ENCODE measurements at regions not wholly inside any gene's neighbourhood (a gene's known extent, or its start where the extent isn't known, plus 50 kb on each side); places are given as distances from the start of the nearest gene placed in this dataset.
"Not testable (repeated sequence)": the region's sequence is repeated elsewhere in the genome, so short reads cannot be mapped to it uniquely, and the experiment has no call there.

- DNase-seq: no peak
Observed at GRCh38 chr5:32534041-32534440, 51.3 kb upstream of the SUB1 start.

GRCh38 chr5:32531885-32532520, 53.4 kb upstream of the SUB1 start:
- no peak for DNase-seq

GRCh38 chr5:32527321-32527720, 58.0 kb upstream of the SUB1 start:
- DNase-seq: not testable (repeated sequence)

DNA sequence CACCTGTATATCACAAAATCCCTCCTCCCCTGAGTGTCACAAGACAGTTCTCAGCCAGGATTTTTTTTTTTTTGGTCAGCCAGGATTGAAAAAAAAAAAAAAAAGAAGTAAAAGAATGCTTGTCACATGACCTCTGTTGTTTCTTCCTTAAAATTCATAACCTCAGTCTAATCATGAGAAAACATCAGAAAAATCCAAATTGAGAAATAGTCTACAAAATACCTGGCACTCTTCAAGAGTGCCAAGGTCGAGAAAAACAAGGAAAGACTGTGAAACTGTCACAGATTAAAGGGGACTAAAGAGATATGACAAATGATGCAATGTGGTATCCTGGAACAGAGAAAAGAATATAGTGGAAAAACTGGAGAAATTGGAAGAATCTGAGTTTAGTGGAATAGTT, 58.5 kb upstream of the SUB1 start:
- no peak for DNase-seq

GRCh38 chr5:32523625-32524024, 61.7 kb upstream of the SUB1 start:
- no peak for DNase-seq

DNA sequence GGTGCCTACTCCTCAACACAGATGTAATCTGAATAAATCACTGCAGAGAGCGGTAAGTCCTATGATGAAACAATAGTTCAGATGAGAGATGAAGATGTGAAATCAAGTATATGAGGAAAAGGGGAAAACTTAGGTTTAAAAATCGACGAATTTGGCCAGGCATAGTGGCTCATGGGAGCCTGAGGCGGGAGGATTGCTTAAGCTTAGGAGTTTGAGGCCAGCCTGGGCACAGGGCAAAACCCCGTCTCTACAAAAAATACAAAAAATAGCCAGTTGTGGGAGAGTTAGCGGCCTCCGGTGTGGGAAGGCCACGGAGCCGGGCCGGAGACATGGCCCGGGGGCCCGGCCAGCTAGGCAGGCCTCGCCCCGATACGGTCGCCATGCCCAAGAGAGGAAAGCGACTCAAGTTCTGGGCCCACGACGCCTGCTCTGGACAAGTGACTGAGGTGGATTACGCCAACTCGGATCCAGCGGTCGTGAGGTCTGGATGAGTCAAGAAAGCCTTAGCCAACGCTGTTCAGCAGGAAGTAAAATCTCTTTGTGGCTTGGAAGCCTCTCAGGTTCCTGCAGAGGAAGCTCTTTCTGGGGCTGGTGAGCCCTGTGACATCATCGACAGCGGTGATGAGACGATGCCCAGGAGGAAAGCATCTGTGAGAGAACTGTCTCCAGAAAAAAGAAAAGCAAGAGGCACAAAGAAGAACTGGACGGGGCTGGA, 62.8 kb upstream of the SUB1 start:
- DNase-seq: no peak

- no peak for DNase-seq
Observed at GRCh38 chr5:32521481-32521880, 63.9 kb upstream of the SUB1 start.

DNA sequence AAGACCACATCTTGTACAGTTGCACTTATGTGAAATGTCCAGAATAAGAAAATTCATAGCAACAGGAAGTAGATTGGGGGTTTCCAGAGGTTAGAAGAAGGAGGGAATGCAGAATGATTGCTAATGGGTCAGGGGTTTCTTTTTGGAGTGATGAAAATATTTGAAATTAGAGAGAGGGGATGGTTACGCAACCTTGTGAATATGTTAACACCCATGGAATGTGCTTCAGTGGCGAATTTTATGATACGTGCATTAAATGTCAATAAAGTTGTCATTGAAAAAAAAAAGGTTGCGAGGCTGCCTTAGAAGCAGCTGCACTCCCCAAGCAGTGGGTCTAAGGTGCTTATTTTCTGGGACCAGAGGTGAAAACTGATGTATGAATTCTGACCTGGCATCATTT, 64.4 kb upstream of the SUB1 start:
- no peak for DNase-seq

- no peak for DNase-seq
Observed at GRCh38 chr5:32520356-32520755, 65.0 kb upstream of the SUB1 start.

DNA sequence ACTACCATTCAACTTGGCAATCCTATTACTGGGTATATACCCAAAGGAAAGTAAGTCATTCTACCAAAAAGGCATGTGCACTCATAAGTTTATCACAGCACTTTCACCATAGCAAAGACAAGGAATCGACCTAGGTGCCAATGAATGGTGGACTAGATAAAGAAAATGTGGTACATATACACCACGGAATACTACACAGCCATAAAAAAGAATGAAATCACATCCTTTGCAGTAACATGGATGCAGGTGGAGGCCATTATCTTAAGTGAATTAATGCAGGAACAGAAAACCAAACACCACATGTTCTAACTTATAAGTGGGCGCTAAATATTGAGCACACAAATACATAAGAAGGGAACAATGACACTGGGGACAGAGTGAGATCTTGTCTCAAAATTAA, 65.8 kb upstream of the SUB1 start:
- DNase-seq: no peak

DNA sequence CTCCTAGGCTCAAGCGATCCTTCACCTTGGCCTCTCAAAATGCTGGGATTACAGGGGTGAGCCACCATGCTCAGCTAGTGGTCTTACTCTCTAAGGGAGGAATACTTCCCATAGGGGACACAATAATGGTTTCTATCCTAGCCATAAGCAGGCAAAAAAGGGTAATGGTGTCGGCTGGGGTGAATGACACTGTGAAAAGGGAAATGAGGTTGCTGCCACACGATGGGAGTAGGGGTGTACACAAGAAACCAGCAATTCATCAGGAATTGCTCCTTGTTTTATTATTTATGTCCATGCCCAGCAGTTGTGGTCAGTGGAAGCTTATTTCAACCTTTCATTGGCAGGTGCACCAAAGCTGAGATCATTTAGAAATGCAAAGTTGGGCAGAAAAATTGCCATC, 70.3 kb upstream of the ZFR start:
- no peak for DNase-seq

DNA sequence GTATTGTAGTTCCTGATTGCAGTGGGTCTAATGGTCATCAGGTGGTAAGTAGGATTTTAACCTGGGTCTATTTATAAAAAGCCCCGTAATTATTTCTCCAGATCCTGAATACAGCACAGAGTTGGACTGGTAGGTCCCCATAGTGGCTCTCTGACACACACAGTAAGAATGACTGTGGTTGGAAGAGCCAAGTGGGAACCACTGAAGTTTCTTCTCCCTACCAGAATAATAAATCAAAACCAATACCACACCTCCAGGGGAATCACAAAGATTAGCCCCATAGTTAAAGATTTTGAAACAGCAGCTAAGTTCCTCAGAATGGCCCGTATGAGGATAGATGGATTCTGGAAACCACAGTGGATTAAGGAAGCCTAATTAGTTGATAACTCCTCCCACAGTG, 68.4 kb upstream of the ZFR start:
- DNase-seq: no peak

GRCh38 chr5:32511776-32512374, 67.3 kb upstream of the ZFR start:
- no peak for DNase-seq

- DNase-seq: no peak
Observed at GRCh38 chr5:32510860-32511259, 66.3 kb upstream of the ZFR start.

DNA sequence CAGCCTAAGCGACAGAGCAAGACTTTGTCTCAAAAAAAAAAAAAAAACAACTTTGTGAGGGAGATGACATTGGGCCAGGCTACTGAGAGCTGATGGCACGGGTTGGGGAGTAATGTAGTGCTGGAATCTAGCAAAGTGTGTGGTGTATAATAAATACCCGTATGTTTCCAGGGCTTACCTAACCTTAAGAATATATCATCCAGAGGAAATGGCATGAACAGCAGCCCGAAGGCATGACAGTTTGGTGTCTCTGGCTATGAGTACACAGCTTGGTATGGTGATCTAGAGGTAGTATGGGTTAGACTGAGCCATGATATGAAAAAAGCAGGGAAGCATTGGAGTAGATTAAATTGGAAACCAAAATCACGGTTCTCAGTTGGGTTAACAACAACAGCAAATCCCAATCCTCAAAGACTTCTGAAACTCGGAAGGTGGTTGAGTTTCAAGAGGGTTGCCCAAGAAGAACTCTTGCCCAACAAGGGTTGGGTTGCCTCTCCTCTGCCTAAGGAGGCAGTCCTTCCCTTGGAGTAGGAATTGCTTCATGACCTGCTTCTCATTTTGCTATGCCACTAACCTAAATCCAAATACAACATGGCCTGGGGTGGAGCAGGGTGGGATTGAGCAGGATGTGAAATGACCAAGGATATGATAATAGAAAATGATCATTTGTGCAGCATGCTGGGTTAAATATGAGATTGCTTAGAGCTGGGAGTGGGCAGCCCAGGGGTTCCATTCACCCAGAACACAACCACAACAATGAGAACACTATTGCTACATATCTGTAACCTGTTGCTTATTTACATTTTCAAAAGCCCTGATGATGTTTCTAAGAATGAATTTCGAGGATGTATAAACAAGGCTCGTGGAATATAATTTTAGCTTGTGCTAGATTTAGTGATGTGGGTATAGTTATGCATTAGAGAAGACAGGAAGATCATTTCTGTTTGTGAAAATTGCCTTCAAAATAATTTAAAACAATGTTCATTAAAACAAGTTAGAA, 64.6 kb upstream of the ZFR start:
- no peak for DNase-seq

- no peak for DNase-seq
Observed at GRCh38 chr5:32507738-32508434, 63.3 kb upstream of the ZFR start.

DNA sequence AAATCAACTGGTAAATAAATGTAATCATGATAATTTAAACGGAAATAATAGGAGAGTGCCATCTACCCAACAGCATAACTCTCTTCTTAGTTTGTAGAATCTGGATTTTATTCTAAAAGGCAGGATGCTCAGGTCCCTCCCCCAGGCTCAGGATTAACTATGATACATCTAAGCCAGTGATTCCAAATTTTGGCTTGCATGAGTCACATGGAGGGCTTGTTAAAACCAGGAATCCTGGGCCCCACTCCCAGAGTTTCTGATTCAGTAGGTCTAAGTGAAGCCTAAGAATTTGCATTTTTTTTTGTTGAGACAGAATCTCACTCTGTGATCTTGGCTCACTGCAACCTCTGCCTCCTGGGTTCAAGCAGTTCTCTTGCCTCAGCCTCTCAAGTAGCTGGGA, 62.3 kb upstream of the ZFR start:
- DNase-seq: no peak

DNA sequence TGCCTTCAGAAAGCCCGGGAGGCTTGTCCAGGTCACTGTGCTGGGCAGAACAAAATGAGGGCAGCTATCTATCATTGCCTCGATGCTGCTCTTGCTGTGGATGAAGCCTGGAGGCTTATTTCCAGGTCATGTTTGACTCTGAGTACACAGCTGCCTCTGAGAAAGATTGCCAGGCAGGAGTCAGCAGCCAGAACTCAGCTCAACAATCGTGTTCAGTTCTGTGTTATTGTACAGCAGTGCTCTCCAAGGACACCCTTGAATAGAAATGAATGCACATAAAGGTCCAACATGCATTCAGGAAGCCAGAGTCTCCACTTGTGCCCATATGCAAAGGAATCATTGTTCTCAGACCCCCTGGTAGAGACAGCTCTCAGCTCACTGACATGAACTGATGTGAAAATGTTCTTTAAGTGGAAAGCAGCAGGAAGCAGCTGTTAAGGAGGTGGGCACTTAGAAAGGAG, 61.7 kb upstream of the ZFR start:
- DNase-seq: no peak

GRCh38 chr5:32505756-32506155, 61.2 kb upstream of the ZFR start:
- no peak for DNase-seq

DNA sequence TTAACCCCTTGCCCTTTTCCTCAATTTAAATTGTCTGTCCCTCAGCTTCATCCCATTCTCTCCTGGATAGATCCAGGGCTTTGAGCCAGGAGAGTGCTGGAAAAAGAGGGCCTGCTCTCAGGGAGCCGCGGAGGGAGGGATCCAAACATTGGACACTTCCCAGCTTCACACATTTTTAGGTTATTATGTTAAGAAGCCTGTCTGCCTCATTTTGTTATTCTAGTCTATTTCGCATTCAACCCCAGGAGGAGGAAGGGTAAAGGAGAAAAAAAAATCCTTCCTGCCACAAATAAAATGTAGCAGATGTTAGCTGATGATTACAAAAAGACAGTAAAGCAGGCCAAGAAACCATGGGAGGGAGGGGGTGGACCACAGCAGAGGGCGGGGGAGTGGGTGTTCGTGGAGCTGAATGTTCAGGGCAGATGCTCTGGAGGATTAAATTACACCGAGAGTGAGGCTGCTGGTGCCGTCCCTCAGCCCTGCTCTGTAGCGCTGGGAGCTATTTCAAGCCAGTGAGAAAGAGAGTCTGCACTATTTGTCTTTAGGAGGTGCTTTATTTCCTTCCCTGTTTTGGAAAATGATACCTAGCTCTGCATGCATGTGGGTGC, 60.6 kb upstream of the ZFR start:
- DNase-seq: peak; percentile 89

DNA sequence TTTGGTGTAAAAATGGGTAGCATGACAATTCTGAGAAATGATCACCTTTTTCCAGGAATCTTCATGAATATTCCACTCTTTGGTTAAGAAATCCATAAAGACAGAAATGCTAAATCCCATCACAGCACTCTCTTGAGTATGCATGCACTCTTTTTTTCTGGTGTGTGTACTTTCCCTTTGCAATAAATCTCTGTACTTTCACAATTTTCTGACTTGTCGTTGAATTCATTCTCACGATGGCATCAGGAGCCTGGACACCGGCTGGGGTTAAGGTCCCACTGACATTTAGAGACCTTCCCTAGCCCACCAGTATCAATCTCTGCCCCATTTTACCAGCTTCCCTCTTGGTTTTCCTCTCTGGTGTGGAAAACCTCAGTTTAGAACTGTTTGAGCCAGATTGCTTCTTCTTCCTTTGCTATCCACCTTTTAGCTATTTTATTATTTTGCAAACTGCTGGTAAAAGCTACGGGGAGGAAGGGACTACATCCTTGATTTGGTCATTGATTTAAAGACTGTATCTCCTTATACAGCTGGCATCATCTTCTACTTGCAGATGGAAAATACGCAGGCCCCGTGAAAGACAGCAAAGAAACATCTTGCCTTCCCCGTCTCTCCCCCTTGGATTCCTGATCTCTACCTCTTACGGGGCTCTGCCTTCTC, 59.9 kb upstream of the ZFR start:
- DNase-seq: no peak

Data from left kidney (tissue), 1 donor.